OCI-LY7 (cell line): ENCODE measurements at regions not wholly inside any gene's neighbourhood (a gene's known extent, or its start where the extent isn't known, plus 50 kb on each side); places are given as distances from the start of the nearest gene placed in this dataset.

Source experiments
- BruUV-seq: library from RNA; stranded (reverse); fragments of 400-500 nt; replicated peaks from 2 replicates; lab custom pipeline; 2021; lab: Mats Ljungman, UMichigan
- CTCF ChIA-PET: fragments of 300-600 bp; sonication (Branson Sonifier 250); formaldehyde crosslinking; loops from one replicate; lab custom pipeline; 2022; ENCODE audit warnings: antibody characterized with exemption; ENCODE audit not compliant: unreplicated experiment; lab: Charles Lee
- POLR2A ChIA-PET: fragments of 300-600 bp; sonication (Branson Sonifier 250); formaldehyde crosslinking; loops from one replicate; lab custom pipeline; 2022; ENCODE audit warnings: antibody characterized with exemption; lab: Charles Lee
- DNase-seq: peaks from one replicate; pipeline ENCODE4 v3.0.0-alpha.2; 2015; ENCODE audit warnings: low spot score
- H2AFZ ChIP-seq: fragments of 200-600 bp; sonication (generic), shearing (Covaris generic); 2 replicates; pipeline ENCODE4 v1.6.1; 2014; ENCODE audit warnings: mild to moderate bottlenecking, antibody characterized with exemption, low read length, moderate library complexity
- H3K27ac ChIP-seq: fragments of 200-600 bp; sonication (generic); 2 replicates; pipeline ENCODE4 v1.5.1; 2014; ENCODE audit warnings: mixed run types, low read depth, mild to moderate bottlenecking, moderate library complexity, low read length, inconsistent platforms; ENCODE audit not compliant: poor library complexity, severe bottlenecking
- H3K36me3 ChIP-seq: fragments of 200-600 bp; sonication (generic); 2 replicates; pipeline ENCODE4 v1.6.1; 2014; ENCODE audit warnings: mild to moderate bottlenecking, antibody characterized with exemption, low read length, moderate library complexity, mixed read lengths; ENCODE audit not compliant: insufficient read depth
- H3K4me1 ChIP-seq: fragments of 200-600 bp; sonication (generic); 2 replicates; pipeline ENCODE4 v1.5.1; 2014; ENCODE audit warnings: mild to moderate bottlenecking, low read length; ENCODE audit not compliant: insufficient read depth, poor library complexity, severe bottlenecking
- H3K4me2 ChIP-seq: fragments of 200-600 bp; sonication (generic); 2 replicates; pipeline ENCODE4 v1.6.1; 2014; ENCODE audit warnings: mild to moderate bottlenecking, low read length
- H3K4me3 ChIP-seq: fragments of 200-600 bp; sonication (generic); 2 replicates; pipeline ENCODE4 v1.5.1; 2014; ENCODE audit warnings: mild to moderate bottlenecking, low read depth, low read length; ENCODE audit not compliant: poor library complexity, severe bottlenecking
- H3K79me2 ChIP-seq: fragments of 200-600 bp; sonication (generic); 2 replicates; pipeline ENCODE4 v1.6.1; 2016; ENCODE audit warnings: low read depth, mild to moderate bottlenecking, low read length, moderate library complexity, mixed read lengths; ENCODE audit not compliant: insufficient read depth
- H3K9me2 ChIP-seq: fragments of 200-600 bp; sonication (generic); 2 replicates; pipeline ENCODE4 v1.6.1; 2016; ENCODE audit warnings: mild to moderate bottlenecking, low read length, mixed read lengths; ENCODE audit not compliant: insufficient read depth
- H3K9me3 ChIP-seq: fragments of 200-600 bp; sonication (generic); 2 replicates; pipeline ENCODE4 v1.6.1; 2014; ENCODE audit warnings: mild to moderate bottlenecking, mixed run types, low read length, mixed read lengths
- H4K20me1 ChIP-seq: fragments of 200-600 bp; sonication (generic); 2 replicates; pipeline ENCODE4 v1.6.1; 2014; ENCODE audit warnings: mild to moderate bottlenecking, antibody characterized with exemption, low read length, moderate library complexity, mixed read lengths; ENCODE audit not compliant: insufficient read depth
- EZH2phosphoT487 ChIP-seq: fragments of 200-600 bp; sonication (generic); IDR thresholded peaks from 2 replicates; pipeline ENCODE4 v1.6.1; 2018; ENCODE audit warnings: low read depth, borderline replicate concordance, mild to moderate bottlenecking, mixed run types, antibody characterized with exemption, low read length, moderate library complexity, mixed read lengths
- intact Hi-C: fragments of 100-400 bp; cut with micrococcal nuclease; formaldehyde crosslinking; loops from one replicate; pipeline ENCODE4 v1.10.0; 2022; ENCODE audit not compliant: unreplicated experiment
- TF ChIP-seq, protein P1 (sequence below): fragments of 200-600 bp; sonication (generic); conservative IDR thresholded peaks from 2 replicates; pipeline ENCODE4 v1.5.1; 2014; ENCODE audit warnings: mild to moderate bottlenecking, antibody characterized with exemption, low read length, moderate library complexity, mixed read lengths

DNA sequence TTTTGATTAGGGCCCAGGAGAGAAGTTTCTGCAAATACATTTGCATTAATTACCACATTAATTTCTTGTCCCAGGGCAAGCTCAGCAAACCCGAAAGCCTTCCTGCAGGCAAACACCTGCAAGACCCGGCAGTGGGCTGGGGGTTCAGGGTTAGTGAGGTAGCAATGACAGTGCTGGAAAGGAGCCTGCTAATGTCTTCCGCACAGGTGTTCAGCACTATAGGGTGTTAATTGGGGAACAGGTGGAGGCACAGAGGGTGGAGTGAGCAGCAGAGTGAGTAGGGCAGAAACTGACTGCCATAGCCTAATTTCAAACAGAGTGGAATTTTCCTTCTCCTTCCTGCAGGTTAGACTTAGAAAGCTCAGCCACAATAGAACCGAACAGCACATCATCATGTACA lies 50.9 kb upstream of the UBASH3B start:
- DNase-seq = no peak
- Histone ChIP-seq H3K27ac (no peak overlapping the region), H3K79me2 (no peaks in the 10 kb centered on the region), H3K36me3 (no peaks in the 10 kb centered on the region), H2AFZ (no peak overlapping the region), H3K9me2 (no peaks in the 10 kb centered on the region), H3K4me2 (no peak overlapping the region), H4K20me1 (no peaks in the 10 kb centered on the region), H3K4me1 (no peaks in the 10 kb centered on the region), H3K4me3 (no peak overlapping the region), H3K9me3 (no peaks in the 10 kb centered on the region)
- intact Hi-C loops = no loop called here
- ChIA-PET POLR2A (interaction anchor here (0.7 kb wide), 1 partner anchor 10 kb away, joined by 4 read pairs; no protein-coding TSS in a partner anchor), CTCF (no interaction called here)
- BruUV-seq = no TSS peak
- TF ChIP-seq, protein P1, sequence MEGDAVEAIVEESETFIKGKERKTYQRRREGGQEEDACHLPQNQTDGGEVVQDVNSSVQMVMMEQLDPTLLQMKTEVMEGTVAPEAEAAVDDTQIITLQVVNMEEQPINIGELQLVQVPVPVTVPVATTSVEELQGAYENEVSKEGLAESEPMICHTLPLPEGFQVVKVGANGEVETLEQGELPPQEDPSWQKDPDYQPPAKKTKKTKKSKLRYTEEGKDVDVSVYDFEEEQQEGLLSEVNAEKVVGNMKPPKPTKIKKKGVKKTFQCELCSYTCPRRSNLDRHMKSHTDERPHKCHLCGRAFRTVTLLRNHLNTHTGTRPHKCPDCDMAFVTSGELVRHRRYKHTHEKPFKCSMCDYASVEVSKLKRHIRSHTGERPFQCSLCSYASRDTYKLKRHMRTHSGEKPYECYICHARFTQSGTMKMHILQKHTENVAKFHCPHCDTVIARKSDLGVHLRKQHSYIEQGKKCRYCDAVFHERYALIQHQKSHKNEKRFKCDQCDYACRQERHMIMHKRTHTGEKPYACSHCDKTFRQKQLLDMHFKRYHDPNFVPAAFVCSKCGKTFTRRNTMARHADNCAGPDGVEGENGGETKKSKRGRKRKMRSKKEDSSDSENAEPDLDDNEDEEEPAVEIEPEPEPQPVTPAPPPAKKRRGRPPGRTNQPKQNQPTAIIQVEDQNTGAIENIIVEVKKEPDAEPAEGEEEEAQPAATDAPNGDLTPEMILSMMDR = no peak
- no peak for TF ChIP-seq EZH2phosphoT487

DNA sequence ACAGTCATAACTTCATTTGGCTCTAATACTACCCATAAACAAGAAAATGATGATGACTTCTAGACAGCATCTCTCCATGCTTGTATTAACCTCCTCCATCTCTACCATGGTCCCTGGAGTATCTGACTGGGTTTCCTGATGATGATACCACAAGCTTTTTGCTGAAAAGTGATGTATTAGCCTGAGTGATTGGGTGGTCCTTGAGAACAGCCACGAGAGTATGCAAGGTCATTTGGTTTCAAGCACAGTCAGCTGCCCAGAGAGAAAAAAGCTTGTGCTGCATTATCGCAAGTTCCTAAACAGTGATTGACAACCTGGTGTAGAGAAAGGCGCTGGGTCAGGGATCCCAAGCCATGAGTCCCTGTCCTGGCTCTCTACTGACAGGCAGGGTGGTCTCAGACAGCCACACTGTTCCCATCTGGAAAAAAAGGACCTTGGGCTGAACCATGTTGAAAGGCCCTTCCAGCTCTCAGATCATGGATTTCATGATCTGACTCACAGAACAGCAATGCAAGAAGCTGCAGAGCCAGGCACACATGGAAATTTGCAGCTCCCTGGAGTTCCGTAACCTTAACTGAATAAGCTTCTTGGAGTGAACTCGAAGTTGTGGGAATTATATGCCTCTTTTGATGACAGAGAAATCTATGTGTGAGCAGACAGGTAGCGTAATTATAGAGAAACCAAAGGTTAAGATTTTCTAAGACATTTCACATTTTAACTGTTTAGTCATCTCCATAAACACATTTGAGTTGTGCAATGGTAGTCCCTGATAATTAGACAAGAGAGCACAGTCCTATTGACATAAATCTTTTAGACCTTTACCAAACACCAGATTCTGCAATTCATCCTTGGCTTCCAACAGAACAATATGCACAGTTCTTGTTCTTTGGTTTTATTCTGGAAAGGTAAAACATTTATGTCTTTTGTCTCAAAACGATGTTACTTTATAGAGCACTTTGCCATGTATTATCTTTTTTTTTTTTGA lies 54.1 kb upstream of the UBASH3B start:
- intact Hi-C loops = no loop called here
- no peaks in the 10 kb centered on the region for H3K4me1 ChIP-seq
- no peak overlapping the region for H3K27ac ChIP-seq
- DNase-seq = no peak
- no TSS peak for BruUV-seq
- no peak overlapping the region for H3K4me3 ChIP-seq
- no peaks in the 10 kb centered on the region for H3K36me3 ChIP-seq
- H2AFZ ChIP-seq = no peak overlapping the region
- no peak overlapping the region for H3K4me2 ChIP-seq
- no peak for TF ChIP-seq EZH2phosphoT487
- TF ChIP-seq, protein P1 = no peak
- no peaks in the 10 kb centered on the region for H3K9me3 ChIP-seq
- H3K9me2 ChIP-seq = no peaks in the 10 kb centered on the region
- H4K20me1 ChIP-seq = no peaks in the 10 kb centered on the region
- no peaks in the 10 kb centered on the region for H3K79me2 ChIP-seq
- ChIA-PET CTCF (no interaction called here), POLR2A (no interaction called here)

DNA sequence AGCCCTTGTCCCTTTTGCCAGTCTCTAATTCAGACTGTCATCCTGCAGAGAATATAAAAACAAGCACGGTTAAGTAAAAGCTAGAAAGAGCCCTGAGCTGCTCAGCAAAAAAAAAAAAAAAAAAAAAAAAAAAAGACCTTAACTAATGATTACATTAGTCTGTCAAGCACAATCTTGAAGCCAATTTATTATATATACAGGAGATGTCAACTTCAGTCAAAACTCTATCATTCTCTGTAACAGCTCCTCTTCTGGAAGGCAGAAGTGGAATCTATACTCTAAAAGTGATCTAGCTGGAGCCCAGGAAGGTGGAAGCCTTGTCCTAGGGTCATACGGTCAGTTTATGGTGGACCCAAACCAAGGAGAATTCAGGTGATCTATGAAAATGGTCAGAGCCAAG lies 55.2 kb upstream of the UBASH3B start:
- no peak for TF ChIP-seq EZH2phosphoT487
- TF ChIP-seq, protein P1 = no peak
- no TSS peak for BruUV-seq
- no peak overlapping the region for H2AFZ ChIP-seq
- H3K4me3 ChIP-seq = no peak overlapping the region
- H4K20me1 ChIP-seq = no peaks in the 10 kb centered on the region
- no peak overlapping the region for H3K27ac ChIP-seq
- CTCF ChIA-PET = no interaction called here
- POLR2A ChIA-PET = no interaction called here
- intact Hi-C loops = no loop called here
- H3K79me2 ChIP-seq = no peaks in the 10 kb centered on the region
- H3K4me1 ChIP-seq = no peaks in the 10 kb centered on the region
- no peaks in the 10 kb centered on the region for H3K9me2 ChIP-seq
- no peak for DNase-seq
- H3K4me2 ChIP-seq = no peak overlapping the region
- H3K9me3 ChIP-seq = no peaks in the 10 kb centered on the region
- no peaks in the 10 kb centered on the region for H3K36me3 ChIP-seq
